GM19467 (cell line): ENCODE measurements at regions not wholly inside any gene's neighbourhood (a gene's known extent, or its start where the extent isn't known, plus 50 kb on each side); places are given as distances from the start of the nearest gene placed in this dataset.
"Not testable (repeated sequence)": the region's sequence is repeated elsewhere in the genome, so short reads cannot be mapped to it uniquely, and the experiment has no call there.

Experiments used
- ATAC-seq: cut with Tn5 transposase; IDR thresholded peaks from one replicate; pipeline ENCODE4 v1.9.1; 2021; ENCODE audit warnings: mild to moderate bottlenecking, moderate library complexity; ENCODE audit not compliant: unreplicated experiment

GRCh38 chr13:80955501-80955900 is 614.6 kb upstream of the SPRY2 start:
- no peak for ATAC-seq

DNA sequence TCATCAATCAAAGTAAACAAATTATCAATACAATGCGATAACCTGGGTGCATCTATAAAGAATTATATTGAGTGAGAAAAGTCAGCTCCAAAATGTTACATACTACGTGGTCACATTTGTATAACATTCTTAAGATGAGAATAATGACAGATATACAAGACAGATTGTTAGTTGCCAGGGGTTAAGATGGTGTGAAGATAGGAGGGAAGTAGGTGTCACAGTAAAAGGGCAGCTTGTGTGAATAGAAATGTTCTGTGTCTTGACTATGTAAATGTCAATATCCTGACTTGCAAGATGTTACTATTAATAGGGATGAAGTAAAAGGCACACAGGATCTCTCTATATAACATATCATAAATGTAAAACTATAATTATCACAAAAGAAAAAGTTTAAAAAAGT is 611.2 kb upstream of the SPRY2 start:
- no peak for ATAC-seq

GRCh38 chr13:80946008-80946802 is 605.3 kb upstream of the SPRY2 start:
- no peak for ATAC-seq

- no peak for ATAC-seq
Measured at GRCh38 chr13:80945328-80945727, 604.4 kb upstream of the SPRY2 start.

GRCh38 chr13:80939581-80939980 is 598.7 kb upstream of the SPRY2 start:
- ATAC-seq = no peak

DNA sequence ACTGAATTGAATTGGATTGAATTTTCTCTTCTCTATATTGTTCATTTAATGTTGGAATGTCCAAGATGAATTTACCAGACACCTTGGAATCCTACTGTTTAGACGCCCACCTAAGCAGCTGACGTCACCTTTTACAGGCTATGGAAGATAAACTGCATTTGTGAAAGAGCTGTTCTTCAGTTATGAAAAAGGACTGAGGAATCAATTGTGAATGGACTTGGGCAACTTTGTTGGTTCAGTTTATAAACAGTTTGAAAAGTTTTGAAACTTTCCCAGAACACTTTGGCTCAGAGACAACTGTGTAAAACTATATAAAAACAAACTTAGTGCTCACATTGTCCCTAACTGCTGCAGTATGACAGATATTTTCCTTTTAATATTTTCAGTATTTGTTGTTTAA is 590.8 kb upstream of the SPRY2 start:
- ATAC-seq = no peak

DNA sequence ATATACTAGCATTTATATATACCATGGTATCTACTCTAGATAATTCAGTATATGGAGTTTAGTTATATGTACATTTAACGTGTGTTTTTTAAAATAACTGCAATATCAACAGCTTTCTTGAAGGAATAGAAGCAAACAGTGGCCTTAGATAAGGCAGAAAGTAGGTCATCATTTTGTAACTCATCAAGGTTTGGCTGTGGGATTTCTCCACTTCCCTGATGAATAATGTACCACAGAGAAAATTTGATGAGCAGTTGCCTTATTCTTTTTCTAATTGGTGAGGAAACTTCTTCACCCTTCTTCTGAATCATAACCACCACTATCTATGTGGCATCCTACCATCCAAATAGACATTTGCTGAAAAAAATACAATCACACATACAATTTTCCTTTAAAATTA is 590.2 kb upstream of the SPRY2 start:
- no peak for ATAC-seq

- ATAC-seq = no peak
Measured at GRCh38 chr13:80928241-80928640, 587.3 kb upstream of the SPRY2 start.

GRCh38 chr13:80926024-80926423 is 585.1 kb upstream of the SPRY2 start:
- ATAC-seq = not testable (repeated sequence)

DNA sequence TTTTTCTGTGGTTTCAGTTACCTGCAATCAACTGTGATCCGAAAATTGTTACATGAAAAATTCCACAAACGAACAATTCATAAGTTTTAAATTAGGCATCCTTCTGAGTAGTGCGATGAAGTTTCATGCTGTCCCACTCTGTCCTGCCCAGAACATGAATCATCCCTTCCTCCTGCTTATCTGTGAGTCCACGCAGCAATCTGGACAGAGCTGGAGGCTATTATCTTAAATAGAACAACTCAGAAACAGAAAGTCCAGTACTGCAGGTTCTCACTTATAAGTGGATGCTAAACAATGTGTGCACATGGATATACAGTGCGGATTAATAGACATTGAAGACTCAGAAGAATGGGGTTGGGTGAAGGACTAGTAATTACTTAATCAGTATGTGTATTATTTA is 583.7 kb upstream of the SPRY2 start:
- ATAC-seq = no peak

- ATAC-seq = no peak
Measured at GRCh38 chr13:80923907-80924306, 583.0 kb upstream of the SPRY2 start.

DNA sequence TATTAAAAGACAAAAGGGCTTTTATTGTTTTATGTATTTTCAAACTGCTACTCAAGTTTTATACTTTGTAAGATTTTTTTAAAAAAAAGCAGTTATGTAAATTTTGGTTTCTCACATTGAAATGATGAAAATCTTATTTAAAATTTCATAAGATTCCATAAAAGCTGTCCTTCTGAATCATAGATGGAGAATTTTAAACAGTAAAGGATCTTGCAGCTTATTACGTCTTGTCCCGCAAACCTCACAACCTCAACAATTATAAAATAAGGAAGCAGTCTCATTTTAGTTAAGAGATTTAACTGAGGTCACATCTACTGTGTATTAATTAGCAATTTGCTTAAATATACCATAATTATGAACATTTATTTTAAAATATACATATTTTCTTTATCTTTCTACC is 581.0 kb upstream of the SPRY2 start:
- ATAC-seq = no peak

DNA sequence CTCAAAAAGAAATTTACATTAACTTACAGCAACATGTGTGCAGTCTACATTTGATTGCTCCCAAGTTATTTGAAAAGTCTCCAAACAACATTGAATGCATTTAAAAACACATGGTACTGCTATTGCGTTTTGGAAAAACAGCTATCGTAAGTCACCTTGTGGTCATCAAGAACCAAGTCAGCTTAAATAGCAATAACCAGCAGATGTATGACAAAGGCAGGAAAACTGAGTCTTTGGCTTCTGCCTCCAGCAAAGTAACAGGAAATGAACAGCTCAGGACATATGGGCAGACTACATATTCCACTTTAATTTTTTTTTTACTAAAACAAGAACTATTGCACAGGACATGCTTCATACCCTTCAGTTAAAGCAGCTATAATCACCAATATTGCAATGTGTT is 580.6 kb upstream of the SPRY2 start:
- no peak for ATAC-seq

DNA sequence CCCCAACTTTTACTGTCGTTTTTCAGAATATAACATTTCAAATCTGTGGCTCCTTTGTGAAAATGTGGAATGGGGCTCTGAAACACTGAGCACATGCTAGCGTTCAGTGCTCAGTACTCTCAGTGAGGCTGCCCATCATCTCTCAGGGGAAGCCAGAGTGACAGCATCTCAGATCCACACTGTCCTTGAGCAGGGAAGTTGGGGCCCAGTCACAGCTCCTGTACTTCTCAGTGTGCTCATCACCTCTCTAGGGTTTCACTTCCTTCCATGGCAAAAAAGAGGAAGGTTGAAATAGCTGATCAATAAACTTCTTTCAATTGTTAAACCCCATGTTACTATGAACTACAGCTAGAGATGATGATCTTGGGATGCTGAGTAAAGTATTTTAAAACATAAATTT is 565.9 kb upstream of the SPRY2 start:
- no peak for ATAC-seq

DNA sequence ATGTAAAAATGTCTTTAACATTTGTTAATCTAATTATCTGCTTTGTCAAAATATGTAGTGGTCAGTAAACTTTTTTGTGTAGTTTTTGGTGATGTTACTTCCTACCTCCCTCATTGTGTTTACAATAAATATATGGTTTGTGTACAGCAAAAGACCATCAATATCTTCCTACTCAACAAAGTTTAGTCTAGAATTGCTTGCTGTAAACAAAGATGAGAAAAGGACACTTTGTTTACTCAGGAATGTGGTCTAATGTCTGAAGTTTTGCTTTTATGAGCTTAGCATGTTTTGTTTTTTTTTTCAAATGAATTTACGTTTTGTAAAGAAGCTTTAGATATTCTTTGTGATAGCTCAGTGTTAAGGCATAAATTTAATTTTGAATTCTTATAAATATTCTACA is 563.5 kb upstream of the SPRY2 start:
- no peak for ATAC-seq

DNA sequence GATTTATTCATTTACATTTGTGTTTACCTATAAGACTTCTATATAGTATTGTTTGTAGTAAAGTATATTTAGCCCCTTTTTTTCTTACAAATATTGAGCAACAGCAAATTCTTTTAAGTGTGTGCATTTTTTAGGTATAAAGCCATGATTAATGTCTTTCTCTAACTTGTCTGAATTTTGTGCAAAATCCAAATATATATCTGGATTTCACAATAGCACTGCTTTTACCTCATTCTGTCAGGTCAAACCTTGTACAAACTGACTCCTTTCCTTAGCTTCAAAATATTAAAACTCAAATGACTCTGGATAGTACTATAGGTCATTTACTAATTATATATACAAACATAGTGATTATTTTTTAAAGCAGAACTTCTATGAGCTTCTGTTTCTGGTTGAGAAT is 563.0 kb upstream of the SPRY2 start:
- no peak for ATAC-seq

DNA sequence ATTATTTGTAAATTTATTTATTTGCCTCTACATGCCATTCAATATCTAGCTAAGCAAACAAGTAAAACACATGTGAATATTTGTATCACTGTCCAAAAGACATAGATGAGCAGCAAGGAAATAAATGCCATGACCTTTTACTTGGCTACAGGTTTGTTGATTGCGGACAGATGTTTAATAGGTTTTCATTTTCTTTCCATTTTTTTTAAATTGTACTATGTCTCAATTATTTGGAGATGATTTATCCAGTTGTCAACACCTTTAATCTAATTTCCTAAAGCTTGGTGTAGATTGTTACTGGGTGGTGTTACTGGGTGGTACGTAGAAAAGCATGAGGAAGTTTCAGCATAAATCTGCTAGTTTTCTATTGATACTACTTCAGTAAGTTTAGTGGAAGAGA is 560.6 kb upstream of the SPRY2 start:
- no peak for ATAC-seq

- ATAC-seq = no peak
Measured at GRCh38 chr13:80901111-80901510, 560.2 kb upstream of the SPRY2 start.

- ATAC-seq = no peak
Measured at GRCh38 chr13:80900561-80900960, 559.6 kb upstream of the SPRY2 start.

DNA sequence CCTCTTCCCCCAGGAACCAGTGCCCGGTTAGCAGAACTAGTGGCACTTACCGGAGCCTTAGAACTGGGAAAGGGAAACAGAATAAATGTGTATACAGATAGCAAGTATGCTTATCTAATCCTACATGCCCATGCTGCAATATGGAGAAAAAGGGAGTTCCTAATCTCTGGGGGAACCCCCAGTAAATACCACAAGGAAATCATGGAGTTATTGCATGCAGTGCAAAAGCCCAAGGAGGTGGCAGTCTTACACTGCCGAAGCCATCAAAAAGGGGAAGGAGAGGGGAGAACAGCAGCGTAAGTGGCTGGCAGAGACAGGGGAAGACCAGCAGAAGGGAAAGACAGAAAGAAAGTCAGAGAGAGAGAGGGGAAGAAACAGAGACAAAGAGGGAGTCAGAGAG is 556.7 kb upstream of the SPRY2 start:
- not testable (repeated sequence) for ATAC-seq

DNA sequence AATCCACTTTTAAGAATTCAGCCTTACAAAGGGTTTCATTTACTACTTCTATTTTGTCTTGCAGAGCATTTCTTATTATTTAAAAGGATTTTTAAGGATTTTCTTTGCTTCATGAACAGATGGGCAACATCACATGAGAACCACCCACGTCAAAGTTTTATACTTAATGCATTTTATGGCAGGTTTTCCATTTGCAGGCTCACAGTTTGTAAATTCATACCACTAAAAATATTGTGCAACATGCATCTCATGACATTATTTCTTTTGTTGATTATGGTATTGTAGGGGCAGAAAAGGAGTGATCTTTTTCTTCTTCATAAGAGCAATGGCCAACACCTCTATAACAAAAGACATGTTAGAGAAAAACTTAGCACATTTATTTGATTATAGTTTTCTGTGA is 554.0 kb upstream of the SPRY2 start:
- ATAC-seq = no peak

GRCh38 chr13:80889829-80890228 is 548.9 kb upstream of the SPRY2 start:
- no peak for ATAC-seq

DNA sequence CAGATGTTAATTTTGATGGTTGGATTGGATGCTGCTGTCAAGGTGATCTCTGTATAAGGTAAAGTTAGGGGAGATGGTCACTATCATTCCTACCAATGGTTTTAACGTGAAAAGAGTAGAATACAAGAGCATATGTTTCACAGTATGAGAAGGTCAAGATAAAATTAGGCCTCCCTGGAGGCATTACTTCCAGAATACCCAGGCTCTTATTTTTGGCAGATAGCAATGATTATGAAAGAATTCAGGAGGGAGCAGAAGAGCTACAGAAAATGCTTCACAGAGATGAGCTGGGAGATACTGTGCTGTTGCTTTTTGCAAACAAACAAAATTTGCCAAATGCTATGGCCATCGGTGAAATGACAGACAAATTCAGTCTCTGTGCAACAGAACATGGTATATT is 547.5 kb upstream of the SPRY2 start:
- no peak for ATAC-seq
